WTC11 (cell line): ENCODE measurements at regions not wholly inside any gene's neighbourhood (a gene's known extent, or its start where the extent isn't known, plus 50 kb on each side); places are given as distances from the start of the nearest gene placed in this dataset.

Experiments
- ATAC-seq: fragments of 200-7000 bp; cut with Tn5 transposase; 2 replicates; pipeline ENCODE4 v1.10.0; 2021; ENCODE audit warnings: mild to moderate bottlenecking, moderate library complexity
- CTCF ChIA-PET: fragments of 300-600 bp; sonication (Branson Sonifier 250); formaldehyde crosslinking; loops from one replicate; lab custom pipeline; 2021; ENCODE audit warnings: antibody characterized with exemption; lab: Charles Lee
- POLR2A ChIA-PET: fragments of 350-600 bp; sonication (Branson Sonifier 250); formaldehyde crosslinking; loops from one replicate; lab custom pipeline; 2021; ENCODE audit warnings: antibody characterized with exemption; lab: Charles Lee
- DNase-seq: peaks from one replicate; pipeline ENCODE4 v3.0.0; 2021; ENCODE audit warnings: low spot score
- H3K27ac Mint-ChIP-seq: 2 replicates; pipeline ENCODE4 v1.8.0; 2021; ENCODE audit warnings: mixed read lengths
- H3K27me3 Mint-ChIP-seq: 2 replicates; pipeline ENCODE4 v1.8.0; 2021; ENCODE audit warnings: low read depth, mild to moderate bottlenecking, moderate library complexity, mixed read lengths
- H3K36me3 Mint-ChIP-seq: 2 replicates; pipeline ENCODE4 v1.8.0; 2021; ENCODE audit warnings: mixed read lengths
- H3K4me1 Mint-ChIP-seq: 2 replicates; pipeline ENCODE4 v1.8.0; 2022; ENCODE audit warnings: mixed read lengths
- H3K4me3 Mint-ChIP-seq: 2 replicates; pipeline ENCODE4 v1.8.0; 2021; ENCODE audit warnings: mild to moderate bottlenecking, moderate library complexity, mixed read lengths
- H3K9me3 Mint-ChIP-seq: 2 replicates; pipeline ENCODE4 v1.8.0; 2021; ENCODE audit warnings: mixed read lengths
- CREB1 ChIP-seq: sonication (generic); formaldehyde crosslinking; IDR thresholded peaks from 2 replicates; pipeline ENCODE4 v1.8.0; 2023; ENCODE audit warnings: mild to moderate bottlenecking, missing genetic modification reagents
- FOXK1 ChIP-seq: sonication (generic); formaldehyde crosslinking; IDR thresholded peaks from 2 replicates; pipeline ENCODE4 v1.8.0; 2022; ENCODE audit warnings: mild to moderate bottlenecking, moderate library complexity, missing genetic modification reagents
- FOXP1 ChIP-seq: sonication (generic); formaldehyde crosslinking; IDR thresholded peaks from 2 replicates; pipeline ENCODE4 v1.8.0; 2022; ENCODE audit warnings: missing genetic modification reagents, mild to moderate bottlenecking, moderate library complexity, borderline replicate concordance
- FOXP4 ChIP-seq: sonication (generic); formaldehyde crosslinking; IDR thresholded peaks from 2 replicates; pipeline ENCODE4 v1.8.0; 2022; ENCODE audit warnings: mild to moderate bottlenecking, missing genetic modification reagents
- GABPB1 ChIP-seq: sonication (generic); formaldehyde crosslinking; IDR thresholded peaks from 2 replicates; pipeline ENCODE4 v1.8.1; 2023; ENCODE audit warnings: mild to moderate bottlenecking, missing genetic modification reagents
- GRHL2 ChIP-seq: fragments of 250-450 bp; sonication (Bioruptor Pico); IDR thresholded peaks from 2 replicates; pipeline ENCODE4 v1.8.0; 2022; ENCODE audit warnings: mild to moderate bottlenecking, moderate library complexity; ENCODE audit not compliant: insufficient replicate concordance, severe bottlenecking
- JUN ChIP-seq: sonication (generic); formaldehyde crosslinking; IDR thresholded peaks from 2 replicates; pipeline ENCODE4 v1.8.0; 2023; ENCODE audit warnings: mild to moderate bottlenecking, missing genetic modification reagents
- NFYB ChIP-seq: sonication (generic); formaldehyde crosslinking; conservative IDR thresholded peaks from 2 replicates; pipeline ENCODE4 v1.8.0; 2022; ENCODE audit warnings: low read depth, missing genetic modification reagents
- NR2C2 ChIP-seq: sonication (generic); formaldehyde crosslinking; IDR thresholded peaks from 2 replicates; pipeline ENCODE4 v1.8.0; 2022; ENCODE audit warnings: mild to moderate bottlenecking, missing genetic modification reagents
- NR3C1 ChIP-seq: sonication (generic); formaldehyde crosslinking; conservative IDR thresholded peaks from 2 replicates; pipeline ENCODE4 v1.8.1; 2023; ENCODE audit warnings: low read depth, mild to moderate bottlenecking, missing genetic modification reagents
- PRDM15 ChIP-seq: sonication (generic); formaldehyde crosslinking; IDR thresholded peaks from 2 replicates; pipeline ENCODE4 v1.8.0; 2022; ENCODE audit warnings: missing genetic modification reagents
- SMAD3 ChIP-seq: sonication (generic); formaldehyde crosslinking; IDR thresholded peaks from 2 replicates; pipeline ENCODE4 v1.8.0; 2022; ENCODE audit warnings: missing genetic modification reagents, mild to moderate bottlenecking, borderline replicate concordance
- ZNF317 ChIP-seq: sonication (generic); formaldehyde crosslinking; IDR thresholded peaks from 2 replicates; pipeline ENCODE4 v1.8.1; 2023; ENCODE audit warnings: low read depth, mild to moderate bottlenecking, moderate library complexity, missing genetic modification reagents, borderline replicate concordance
- ZNF425 ChIP-seq: fragments of 250-450 bp; sonication (Bioruptor Pico); conservative IDR thresholded peaks from 2 replicates; pipeline ENCODE4 v1.9.0; 2021; ENCODE audit warnings: mild to moderate bottlenecking
- TF ChIP-seq, protein P1 (sequence below): fragments of 250-450 bp; sonication (Bioruptor Pico); IDR thresholded peaks from 2 replicates; pipeline ENCODE4 v2.1.2; 2022; ENCODE audit warnings: mild to moderate bottlenecking, moderate library complexity
- TF ChIP-seq, protein P2 (sequence below): sonication (generic); formaldehyde crosslinking; IDR thresholded peaks from 2 replicates; pipeline ENCODE4 v1.8.1; 2022; ENCODE audit warnings: low read depth, mild to moderate bottlenecking, moderate library complexity, missing genetic modification reagents, borderline replicate concordance
- TF ChIP-seq, protein P3 (sequence below): sonication (generic); formaldehyde crosslinking; conservative IDR thresholded peaks from 2 replicates; pipeline ENCODE4 v1.8.1; 2022; ENCODE audit warnings: mild to moderate bottlenecking, missing genetic modification reagents
- TF ChIP-seq, protein P4 (sequence below): sonication (generic); formaldehyde crosslinking; IDR thresholded peaks from 2 replicates; pipeline ENCODE4 v1.8.1; 2022; ENCODE audit warnings: mild to moderate bottlenecking, moderate library complexity, missing genetic modification reagents
- TF ChIP-seq, protein P5 (sequence below): sonication (generic); formaldehyde crosslinking; IDR thresholded peaks from 2 replicates; pipeline ENCODE4 v1.8.1; 2023; ENCODE audit warnings: mild to moderate bottlenecking, missing genetic modification reagents, moderate library complexity

GRCh38 chr12:124151583-124151982 is 143.3 kb upstream of the RFLNA start:
- TF ChIP-seq NR3C1 (CRISPR knock-in tag) (no peak), CREB1 (CRISPR knock-in tag) (no peak), NFYB (CRISPR knock-in tag) (no peak), JUN (no peak), ZNF317 (CRISPR knock-in tag) (no peak), ZNF425 (no peak), PRDM15 (no peak), FOXP1 (CRISPR knock-in tag) (no peak), GABPB1 (CRISPR knock-in tag) (no peak), NR2C2 (CRISPR knock-in tag) (no peak), FOXK1 (CRISPR knock-in tag) (no peak), GRHL2 (no peak), FOXP4 (CRISPR knock-in tag) (no peak), SMAD3 (CRISPR knock-in tag) (no peak)
- TF ChIP-seq, protein P1, sequence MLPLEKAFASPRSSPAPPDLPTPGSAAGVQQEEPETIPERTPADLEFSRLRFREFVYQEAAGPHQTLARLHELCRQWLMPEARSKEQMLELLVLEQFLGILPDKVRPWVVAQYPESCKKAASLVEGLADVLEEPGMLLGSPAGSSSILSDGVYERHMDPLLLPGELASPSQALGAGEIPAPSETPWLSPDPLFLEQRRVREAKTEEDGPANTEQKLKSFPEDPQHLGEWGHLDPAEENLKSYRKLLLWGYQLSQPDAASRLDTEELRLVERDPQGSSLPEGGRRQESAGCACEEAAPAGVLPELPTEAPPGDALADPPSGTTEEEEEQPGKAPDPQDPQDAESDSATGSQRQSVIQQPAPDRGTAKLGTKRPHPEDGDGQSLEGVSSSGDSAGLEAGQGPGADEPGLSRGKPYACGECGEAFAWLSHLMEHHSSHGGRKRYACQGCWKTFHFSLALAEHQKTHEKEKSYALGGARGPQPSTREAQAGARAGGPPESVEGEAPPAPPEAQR (CRISPR knock-in tag) = no peak
- TF ChIP-seq, protein P2, sequence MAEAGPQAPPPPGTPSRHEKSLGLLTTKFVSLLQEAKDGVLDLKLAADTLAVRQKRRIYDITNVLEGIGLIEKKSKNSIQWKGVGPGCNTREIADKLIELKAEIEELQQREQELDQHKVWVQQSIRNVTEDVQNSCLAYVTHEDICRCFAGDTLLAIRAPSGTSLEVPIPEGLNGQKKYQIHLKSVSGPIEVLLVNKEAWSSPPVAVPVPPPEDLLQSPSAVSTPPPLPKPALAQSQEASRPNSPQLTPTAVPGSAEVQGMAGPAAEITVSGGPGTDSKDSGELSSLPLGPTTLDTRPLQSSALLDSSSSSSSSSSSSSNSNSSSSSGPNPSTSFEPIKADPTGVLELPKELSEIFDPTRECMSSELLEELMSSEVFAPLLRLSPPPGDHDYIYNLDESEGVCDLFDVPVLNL (CRISPR knock-in tag) = no peak
- TF ChIP-seq, protein P3, sequence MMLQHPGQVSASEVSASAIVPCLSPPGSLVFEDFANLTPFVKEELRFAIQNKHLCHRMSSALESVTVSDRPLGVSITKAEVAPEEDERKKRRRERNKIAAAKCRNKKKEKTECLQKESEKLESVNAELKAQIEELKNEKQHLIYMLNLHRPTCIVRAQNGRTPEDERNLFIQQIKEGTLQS = no peak
- TF ChIP-seq, protein P4, sequence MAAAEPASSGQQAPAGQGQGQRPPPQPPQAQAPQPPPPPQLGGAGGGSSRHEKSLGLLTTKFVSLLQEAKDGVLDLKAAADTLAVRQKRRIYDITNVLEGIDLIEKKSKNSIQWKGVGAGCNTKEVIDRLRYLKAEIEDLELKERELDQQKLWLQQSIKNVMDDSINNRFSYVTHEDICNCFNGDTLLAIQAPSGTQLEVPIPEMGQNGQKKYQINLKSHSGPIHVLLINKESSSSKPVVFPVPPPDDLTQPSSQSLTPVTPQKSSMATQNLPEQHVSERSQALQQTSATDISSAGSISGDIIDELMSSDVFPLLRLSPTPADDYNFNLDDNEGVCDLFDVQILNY (CRISPR knock-in tag) = no peak
- TF ChIP-seq, protein P5, sequence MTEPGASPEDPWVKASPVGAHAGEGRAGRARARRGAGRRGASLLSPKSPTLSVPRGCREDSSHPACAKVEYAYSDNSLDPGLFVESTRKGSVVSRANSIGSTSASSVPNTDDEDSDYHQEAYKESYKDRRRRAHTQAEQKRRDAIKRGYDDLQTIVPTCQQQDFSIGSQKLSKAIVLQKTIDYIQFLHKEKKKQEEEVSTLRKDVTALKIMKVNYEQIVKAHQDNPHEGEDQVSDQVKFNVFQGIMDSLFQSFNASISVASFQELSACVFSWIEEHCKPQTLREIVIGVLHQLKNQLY (CRISPR knock-in tag) = no peak
- Mint-ChIP-seq H3K36me3 (peaks cover 32% of the 10 kb centered on the region), H3K4me1 (peaks cover 49% of the 10 kb centered on the region), H3K9me3 (peaks cover 32% of the 10 kb centered on the region), H3K4me3 (no peak overlapping the region), H3K27ac (no peak overlapping the region), H3K27me3 (peaks cover 11% of the 10 kb centered on the region)
- ChIA-PET POLR2A (no interaction called here), CTCF (no interaction called here)
- no peak for DNase-seq
- ATAC-seq = peak; percentile 50
